ENCODE measurements at regions not wholly inside any gene's neighbourhood (a gene's known extent, or its start where the extent isn't known, plus 50 kb on each side); places are given as distances from the start of the nearest gene placed in this dataset.

DNA sequence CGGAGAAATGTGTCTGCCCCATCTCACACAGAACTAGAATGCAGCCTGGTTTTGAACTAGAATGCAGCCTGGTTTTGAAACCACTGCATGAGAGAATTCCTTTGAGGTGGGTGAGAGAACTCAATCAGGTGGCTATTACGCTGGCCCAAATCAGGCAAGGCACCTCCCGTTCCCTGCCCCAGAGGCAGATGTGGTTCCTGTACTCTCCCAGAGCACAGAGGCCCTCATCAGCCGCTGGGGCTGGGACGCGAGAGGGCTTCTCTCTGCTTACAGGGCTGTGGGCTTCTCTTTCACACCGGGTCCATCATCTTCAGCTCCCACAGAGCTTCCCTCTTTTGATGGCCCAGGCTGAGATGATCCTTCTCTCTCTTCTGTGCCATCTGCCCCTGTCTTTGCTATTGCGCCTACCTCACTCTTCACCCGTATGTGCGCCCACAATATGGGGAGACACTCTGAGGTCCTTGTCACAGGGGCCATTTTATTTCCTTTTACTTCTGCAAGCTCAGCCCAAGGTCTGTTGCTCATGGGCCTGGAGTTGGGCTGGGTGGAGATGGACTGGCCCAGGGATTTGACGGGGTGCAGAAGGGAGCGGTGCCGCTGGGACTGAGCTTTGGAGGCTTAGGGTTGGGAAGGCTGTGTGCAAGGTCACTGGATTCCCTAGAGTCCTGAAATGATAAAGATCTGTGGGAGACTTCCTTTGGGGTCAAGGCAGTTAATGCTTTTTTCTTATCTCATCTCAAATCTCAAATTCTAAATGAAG lies 84.4 kb upstream of the HS6ST1 start:
- no peak for DNase-seq

GRCh38 chr2:128403814-128404708 lies 85.4 kb upstream of the HS6ST1 start:
- DNase-seq = no peak

DNA sequence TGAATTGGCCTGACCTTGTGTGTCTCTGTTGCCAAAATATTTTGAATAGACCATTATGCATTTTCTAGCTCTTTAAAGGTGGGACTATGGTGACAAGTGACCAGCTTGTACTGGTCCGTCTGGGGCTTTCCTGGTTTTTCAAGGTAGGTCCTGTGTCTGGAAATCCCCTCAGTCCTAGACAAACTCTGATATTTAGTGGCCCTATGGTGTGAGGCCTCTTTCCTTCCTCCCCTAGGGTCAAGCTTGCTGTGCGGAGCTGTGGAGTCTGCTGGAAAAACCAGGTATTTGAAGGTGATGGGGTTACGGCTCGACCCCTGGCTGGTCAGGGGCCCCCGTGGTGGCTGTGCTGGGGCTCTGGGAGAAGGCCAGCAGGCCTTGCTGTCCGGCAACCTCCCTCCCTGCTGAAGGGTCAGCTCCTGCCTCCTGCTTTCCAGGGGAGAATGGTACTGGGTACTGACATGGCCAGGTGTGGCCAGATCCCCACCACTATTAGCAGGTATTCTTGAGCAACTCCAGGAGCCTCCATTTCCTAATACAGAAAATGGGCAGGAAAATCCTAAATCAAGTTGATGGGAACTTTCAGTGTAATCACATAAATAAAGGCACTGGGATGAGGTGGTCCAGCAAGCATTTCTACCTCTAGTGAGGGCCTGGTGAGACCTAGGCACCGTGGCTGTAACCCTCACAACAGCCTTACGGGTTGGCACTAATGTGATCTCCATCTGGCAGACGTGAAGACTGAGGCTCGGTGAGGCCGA lies 86.2 kb upstream of the HS6ST1 start:
- DNase-seq = no peak

GRCh38 chr2:128405467-128405900 lies 86.8 kb upstream of the HS6ST1 start:
- DNase-seq = no peak

- DNase-seq = no peak
Measured at GRCh38 chr2:128405981-128406613, 87.4 kb upstream of the HS6ST1 start.

- no peak for DNase-seq
Measured at GRCh38 chr2:128406736-128407554, 88.3 kb upstream of the HS6ST1 start.

- DNase-seq = no peak
Measured at GRCh38 chr2:128408349-128409305, 90.0 kb upstream of the HS6ST1 start.

GRCh38 chr2:128409326-128410034 lies 90.8 kb upstream of the HS6ST1 start:
- no peak for DNase-seq

DNA sequence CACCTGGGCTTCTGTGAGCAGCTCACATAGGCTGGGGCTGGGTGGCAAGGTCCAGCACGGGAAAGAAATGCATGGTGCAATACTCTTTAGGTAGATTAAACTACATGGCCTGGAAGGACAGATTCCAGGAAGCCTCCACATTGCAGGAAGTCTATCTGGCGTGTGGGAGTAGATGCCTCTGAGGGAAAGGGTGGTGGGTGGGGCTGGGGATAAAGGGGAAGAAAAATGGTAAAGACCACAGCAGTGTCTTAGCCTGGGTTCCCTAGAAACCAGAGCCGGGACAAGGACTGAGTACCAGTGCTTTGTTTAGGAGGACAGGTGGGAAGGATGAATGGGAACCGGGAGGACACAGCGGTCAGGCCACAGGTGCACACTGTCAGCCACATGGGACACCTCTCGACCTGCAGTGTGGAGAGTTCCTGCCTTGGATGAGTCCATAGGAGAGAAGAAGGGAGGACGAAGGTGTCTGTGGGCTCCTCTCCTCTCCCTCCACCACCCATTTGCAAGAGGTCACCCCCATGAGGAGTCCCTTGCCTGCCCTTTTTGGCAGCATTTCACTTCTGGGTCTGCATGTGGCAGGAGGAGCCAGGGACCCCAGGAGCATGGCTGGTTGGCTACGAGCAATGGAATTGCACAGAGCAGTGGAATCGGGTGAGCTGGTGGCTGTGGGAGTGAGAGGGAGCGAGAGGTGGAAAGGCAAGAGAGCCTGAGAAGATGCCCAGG lies 91.5 kb upstream of the HS6ST1 start:
- DNase-seq = no peak

GRCh38 chr2:128410758-128411215 lies 92.1 kb upstream of the HS6ST1 start:
- DNase-seq = no peak

- DNase-seq = no peak
Measured at GRCh38 chr2:128411431-128411830, 92.8 kb upstream of the HS6ST1 start.

GRCh38 chr2:128412181-128412871 lies 93.7 kb upstream of the HS6ST1 start:
- no peak for DNase-seq

GRCh38 chr2:128413014-128413717 lies 94.5 kb upstream of the HS6ST1 start:
- no peak for DNase-seq

- peak; percentile 36 for DNase-seq
Measured at GRCh38 chr2:128413718-128414341, 95.2 kb upstream of the HS6ST1 start.

GRCh38 chr2:128414351-128414750 lies 95.7 kb upstream of the HS6ST1 start:
- DNase-seq = no peak

DNA sequence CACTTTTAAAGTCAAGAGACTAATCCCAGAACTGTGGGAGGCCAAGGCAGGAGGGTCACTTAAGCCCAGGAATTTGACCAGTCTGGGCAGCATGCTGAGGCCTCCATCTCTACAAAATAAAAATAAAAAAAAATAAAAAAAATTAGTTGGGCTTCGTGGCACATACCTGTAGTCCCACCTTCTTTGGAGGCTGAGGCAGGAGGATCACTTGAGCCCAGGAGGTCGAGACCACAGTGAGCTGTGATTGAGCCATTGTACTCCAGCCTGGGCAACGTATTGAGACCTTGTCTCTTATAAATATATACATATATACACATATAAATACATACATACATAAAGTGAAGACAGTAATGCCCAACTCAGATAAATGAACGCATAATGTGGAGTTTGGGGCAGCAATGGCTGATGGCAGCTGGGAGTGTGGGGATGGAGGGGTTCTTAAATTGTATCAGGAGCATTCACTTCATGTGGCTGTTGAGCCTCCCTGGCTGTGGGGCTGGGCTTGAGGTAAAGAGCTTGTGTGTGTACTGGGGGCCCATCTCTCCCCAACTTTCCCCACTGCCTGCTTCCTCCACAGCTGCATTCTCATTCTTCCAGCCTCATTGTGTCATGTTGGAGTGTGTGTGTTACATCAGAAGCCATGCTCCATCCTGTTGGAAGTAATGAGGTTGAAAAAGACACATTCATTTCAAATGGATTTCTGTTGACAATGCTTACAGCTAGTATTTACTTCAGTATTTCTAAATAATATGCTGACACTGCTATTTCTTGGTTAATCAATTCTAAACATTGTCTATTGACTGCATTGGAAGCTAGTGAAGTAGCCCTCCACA lies 96.5 kb upstream of the HS6ST1 start:
- no peak for DNase-seq

GRCh38 chr2:128415779-128416061 lies 97.1 kb upstream of the HS6ST1 start:
- no peak for DNase-seq
